ENCODE measurements at regions not wholly inside any gene's neighbourhood (a gene's known extent, or its start where the extent isn't known, plus 50 kb on each side); places are given as distances from the start of the nearest gene placed in this dataset.
A peak's percentile ranks its signal among the peaks of the same experiment; 100 is the strongest.
"Not testable (repeated sequence)": the region's sequence is repeated elsewhere in the genome, so short reads cannot be mapped to it uniquely, and the experiment has no call there.

GRCh38 chr2:138269765-138270164 lies 231.8 kb upstream of the SPOPL start:
- no peak for TF ChIP-seq POLR2A (IDR thresholded peaks at IDR 0.05; ENCODE audit: extremely low read depth, insufficient read length)
- DNase-seq (ENCODE audit: low read depth): no peak
- no peak overlapping the region for H3K4me3 ChIP-seq (ENCODE audit: low read depth, low read length)

GRCh38 chr2:138271467-138271866 lies 230.1 kb upstream of the SPOPL start:
- H3K4me3 ChIP-seq (ENCODE audit: low read depth, low read length): no peak overlapping the region
- no peak for TF ChIP-seq POLR2A (IDR thresholded peaks at IDR 0.05; ENCODE audit: extremely low read depth, insufficient read length)
- no peak for TF ChIP-seq MAX (IDR thresholded peaks at IDR 0.05; ENCODE audit: low read depth, low read length)
- TF ChIP-seq CTCF (IDR thresholded peaks at IDR 0.05; ENCODE audit: low read depth, low read length): no peak
- no peak for TF ChIP-seq MYC (IDR thresholded peaks at IDR 0.05; ENCODE audit: low read depth, low read length)
- no peak for DNase-seq (ENCODE audit: low read depth)

GRCh38 chr2:138272524-138273195 lies 228.9 kb upstream of the SPOPL start:
- DNase-seq (ENCODE audit: low read depth): no peak
- H3K4me3 ChIP-seq (ENCODE audit: low read depth, low read length): no peak overlapping the region
- TF ChIP-seq MYC (IDR thresholded peaks at IDR 0.05; ENCODE audit: low read depth, low read length): no peak
- TF ChIP-seq CTCF (IDR thresholded peaks at IDR 0.05; ENCODE audit: low read depth, low read length): no peak
- TF ChIP-seq MAX (IDR thresholded peaks at IDR 0.05; ENCODE audit: low read depth, low read length): no peak

GRCh38 chr2:138273280-138273679 lies 228.3 kb upstream of the SPOPL start:
- DNase-seq (ENCODE audit: low read depth); H3K4me3 ChIP-seq (ENCODE audit: low read depth, low read length): not testable (repeated sequence)

GRCh38 chr2:138274421-138275291 lies 226.9 kb upstream of the SPOPL start:
- peak; percentile 3 for DNase-seq (ENCODE audit: low read depth)

GRCh38 chr2:138275292-138275690 lies 226.3 kb upstream of the SPOPL start:
- H3K4me3 ChIP-seq (ENCODE audit: low read depth, low read length): no peak overlapping the region
- DNase-seq (ENCODE audit: low read depth): no peak
- TF ChIP-seq MAX (IDR thresholded peaks at IDR 0.05; ENCODE audit: low read depth, low read length): no peak
- no peak for TF ChIP-seq MYC (IDR thresholded peaks at IDR 0.05; ENCODE audit: low read depth, low read length)
- no peak for TF ChIP-seq POLR2A (IDR thresholded peaks at IDR 0.05; ENCODE audit: extremely low read depth, insufficient read length)

More at GRCh38 chr2:138274421-138275291, 226.9 kb upstream of the SPOPL start:
- H3K4me3 ChIP-seq (ENCODE audit: low read depth, low read length): no peak overlapping the region
- TF ChIP-seq MYC (IDR thresholded peaks at IDR 0.05; ENCODE audit: low read depth, low read length) (no peak), CTCF (IDR thresholded peaks at IDR 0.05; ENCODE audit: low read depth, low read length) (no peak), MAX (IDR thresholded peaks at IDR 0.05; ENCODE audit: low read depth, low read length) (no peak), POLR2A (IDR thresholded peaks at IDR 0.05; ENCODE audit: extremely low read depth, insufficient read length) (no peak)

- DNase-seq (ENCODE audit: low read depth): no peak
- TF ChIP-seq MYC (IDR thresholded peaks at IDR 0.05; ENCODE audit: low read depth, low read length) (no peak), CTCF (IDR thresholded peaks at IDR 0.05; ENCODE audit: low read depth, low read length) (no peak)
- no peak overlapping the region for H3K4me3 ChIP-seq (ENCODE audit: low read depth, low read length)
Observed at GRCh38 chr2:138275881-138276280, 225.7 kb upstream of the SPOPL start.
